GM12878 (cell line): ENCODE measurements at regions not wholly inside any gene's neighbourhood (a gene's known extent, or its start where the extent isn't known, plus 50 kb on each side); places are given as distances from the start of the nearest gene placed in this dataset.

Source experiments
- BACH1 ChIP-seq: fragments of 450-650 bp; IDR thresholded peaks from 2 replicates; pipeline ENCODE4 v1.6.1; 2017; ENCODE audit warnings: mild to moderate bottlenecking, borderline replicate concordance
- CREM ChIP-seq: IDR thresholded peaks from 2 replicates; pipeline ENCODE4 v1.6.1; 2014; ENCODE audit warnings: antibody characterized with exemption, low read depth
- POLR2A ChIP-seq: IDR thresholded peaks from 2 replicates; pipeline ENCODE4 v1.6.1; 2011; ENCODE audit warnings: low read depth, mild to moderate bottlenecking, low read length
- SP1 ChIP-seq: IDR thresholded peaks from one replicate; pipeline ENCODE4 v1.6.1; 2011; ENCODE audit warnings: low read depth, low read length
- TF ChIP-seq, protein P1 (sequence below): IDR thresholded peaks from 2 replicates; pipeline ENCODE4 v1.6.1; 2012; ENCODE audit warnings: low read depth, low read length, improper control_type of control experiment
- TF ChIP-seq, protein P2 (sequence below): fragments of 450-650 bp; formaldehyde crosslinking; IDR thresholded peaks from 2 replicates; pipeline ENCODE4 v1.4.0; 2020; ENCODE audit warnings: mild to moderate bottlenecking, moderate library complexity
- TF ChIP-seq, protein P3 (sequence below), 3 experiments: IDR thresholded peaks in 2 of 3; conservative IDR thresholded peaks in 1 of 3; 2 replicates each; pipeline ENCODE4 v1.5.1; 2011; ENCODE audit warnings: low read depth in 3 of 3, low read length in 3 of 3, mild to moderate bottlenecking in 3 of 3, control low read depth in 2 of 3, moderate library complexity in 2 of 3, inconsistent platforms in 1 of 3, mixed read lengths in 1 of 3; ENCODE audit not compliant: control insufficient read depth in 2 of 3, insufficient read depth in 1 of 3; ENCODE audit errors: extremely low read depth in 1 of 3
- TF ChIP-seq, protein P4 (sequence below): IDR thresholded peaks from 2 replicates; pipeline ENCODE4 v1.6.1; 2012; ENCODE audit warnings: low read depth, low read length, improper control_type of control experiment

DNA sequence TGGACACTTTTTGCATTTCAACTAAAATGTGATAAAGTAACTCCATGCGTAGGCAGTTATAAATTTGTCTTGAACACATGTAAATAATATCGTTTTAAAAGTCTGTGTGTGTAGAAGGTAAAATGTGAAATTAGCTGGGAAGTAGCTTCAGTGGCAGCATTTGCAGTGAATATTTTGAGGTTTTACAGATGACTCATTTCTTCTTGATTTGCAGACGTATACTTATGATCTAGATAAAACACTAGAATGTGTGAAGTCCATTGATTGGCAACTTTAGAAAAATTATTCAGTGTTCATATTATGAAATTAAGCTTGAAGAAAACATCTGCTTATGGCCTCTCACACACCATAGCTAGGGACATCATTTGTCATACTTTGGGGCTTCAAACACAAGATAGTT lies 788.6 kb upstream of the NOVA1 start:
- TF ChIP-seq, protein P1, sequence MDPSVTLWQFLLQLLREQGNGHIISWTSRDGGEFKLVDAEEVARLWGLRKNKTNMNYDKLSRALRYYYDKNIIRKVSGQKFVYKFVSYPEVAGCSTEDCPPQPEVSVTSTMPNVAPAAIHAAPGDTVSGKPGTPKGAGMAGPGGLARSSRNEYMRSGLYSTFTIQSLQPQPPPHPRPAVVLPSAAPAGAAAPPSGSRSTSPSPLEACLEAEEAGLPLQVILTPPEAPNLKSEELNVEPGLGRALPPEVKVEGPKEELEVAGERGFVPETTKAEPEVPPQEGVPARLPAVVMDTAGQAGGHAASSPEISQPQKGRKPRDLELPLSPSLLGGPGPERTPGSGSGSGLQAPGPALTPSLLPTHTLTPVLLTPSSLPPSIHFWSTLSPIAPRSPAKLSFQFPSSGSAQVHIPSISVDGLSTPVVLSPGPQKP: no peak
- TF ChIP-seq, protein P2, sequence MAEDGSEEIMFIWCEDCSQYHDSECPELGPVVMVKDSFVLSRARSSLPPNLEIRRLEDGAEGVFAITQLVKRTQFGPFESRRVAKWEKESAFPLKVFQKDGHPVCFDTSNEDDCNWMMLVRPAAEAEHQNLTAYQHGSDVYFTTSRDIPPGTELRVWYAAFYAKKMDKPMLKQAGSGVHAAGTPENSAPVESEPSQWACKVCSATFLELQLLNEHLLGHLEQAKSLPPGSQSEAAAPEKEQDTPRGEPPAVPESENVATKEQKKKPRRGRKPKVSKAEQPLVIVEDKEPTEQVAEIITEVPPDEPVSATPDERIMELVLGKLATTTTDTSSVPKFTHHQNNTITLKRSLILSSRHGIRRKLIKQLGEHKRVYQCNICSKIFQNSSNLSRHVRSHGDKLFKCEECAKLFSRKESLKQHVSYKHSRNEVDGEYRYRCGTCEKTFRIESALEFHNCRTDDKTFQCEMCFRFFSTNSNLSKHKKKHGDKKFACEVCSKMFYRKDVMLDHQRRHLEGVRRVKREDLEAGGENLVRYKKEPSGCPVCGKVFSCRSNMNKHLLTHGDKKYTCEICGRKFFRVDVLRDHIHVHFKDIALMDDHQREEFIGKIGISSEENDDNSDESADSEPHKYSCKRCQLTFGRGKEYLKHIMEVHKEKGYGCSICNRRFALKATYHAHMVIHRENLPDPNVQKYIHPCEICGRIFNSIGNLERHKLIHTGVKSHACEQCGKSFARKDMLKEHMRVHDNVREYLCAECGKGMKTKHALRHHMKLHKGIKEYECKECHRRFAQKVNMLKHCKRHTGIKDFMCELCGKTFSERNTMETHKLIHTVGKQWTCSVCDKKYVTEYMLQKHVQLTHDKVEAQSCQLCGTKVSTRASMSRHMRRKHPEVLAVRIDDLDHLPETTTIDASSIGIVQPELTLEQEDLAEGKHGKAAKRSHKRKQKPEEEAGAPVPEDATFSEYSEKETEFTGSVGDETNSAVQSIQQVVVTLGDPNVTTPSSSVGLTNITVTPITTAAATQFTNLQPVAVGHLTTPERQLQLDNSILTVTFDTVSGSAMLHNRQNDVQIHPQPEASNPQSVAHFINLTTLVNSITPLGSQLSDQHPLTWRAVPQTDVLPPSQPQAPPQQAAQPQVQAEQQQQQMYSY (CRISPR knock-in tag): no peak
- no peak for TF ChIP-seq CREM
- no peak for TF ChIP-seq POLR2A
- TF ChIP-seq, protein P3, sequence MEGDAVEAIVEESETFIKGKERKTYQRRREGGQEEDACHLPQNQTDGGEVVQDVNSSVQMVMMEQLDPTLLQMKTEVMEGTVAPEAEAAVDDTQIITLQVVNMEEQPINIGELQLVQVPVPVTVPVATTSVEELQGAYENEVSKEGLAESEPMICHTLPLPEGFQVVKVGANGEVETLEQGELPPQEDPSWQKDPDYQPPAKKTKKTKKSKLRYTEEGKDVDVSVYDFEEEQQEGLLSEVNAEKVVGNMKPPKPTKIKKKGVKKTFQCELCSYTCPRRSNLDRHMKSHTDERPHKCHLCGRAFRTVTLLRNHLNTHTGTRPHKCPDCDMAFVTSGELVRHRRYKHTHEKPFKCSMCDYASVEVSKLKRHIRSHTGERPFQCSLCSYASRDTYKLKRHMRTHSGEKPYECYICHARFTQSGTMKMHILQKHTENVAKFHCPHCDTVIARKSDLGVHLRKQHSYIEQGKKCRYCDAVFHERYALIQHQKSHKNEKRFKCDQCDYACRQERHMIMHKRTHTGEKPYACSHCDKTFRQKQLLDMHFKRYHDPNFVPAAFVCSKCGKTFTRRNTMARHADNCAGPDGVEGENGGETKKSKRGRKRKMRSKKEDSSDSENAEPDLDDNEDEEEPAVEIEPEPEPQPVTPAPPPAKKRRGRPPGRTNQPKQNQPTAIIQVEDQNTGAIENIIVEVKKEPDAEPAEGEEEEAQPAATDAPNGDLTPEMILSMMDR (IDR thresholded peaks at IDR 0.05 in 2 of 3, conservative IDR thresholded peaks at IDR 0.05 in 1 of 3; ENCODE audit: control insufficient read depth in 2 of 3, extremely low read depth in 1 of 3, insufficient read depth in 1 of 3, low read depth in 3 of 3, low read length in 3 of 3): no peak
- no peak for TF ChIP-seq BACH1
- TF ChIP-seq, protein P4, sequence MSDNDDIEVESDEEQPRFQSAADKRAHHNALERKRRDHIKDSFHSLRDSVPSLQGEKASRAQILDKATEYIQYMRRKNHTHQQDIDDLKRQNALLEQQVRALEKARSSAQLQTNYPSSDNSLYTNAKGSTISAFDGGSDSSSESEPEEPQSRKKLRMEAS: no peak
- no peak for TF ChIP-seq SP1
